HepG2 (cell line): ENCODE measurements at regions not wholly inside any gene's neighbourhood (a gene's known extent, or its start where the extent isn't known, plus 50 kb on each side); places are given as distances from the start of the nearest gene placed in this dataset.

Experiments used
- ATAC-seq: fragments of 200-7000 bp; cut with Tn5 transposase; 3 replicates; pipeline ENCODE4 v1.9.1; 2020; ENCODE audit warnings: mild to moderate bottlenecking, moderate library complexity
- BruUV-seq: library from RNA; stranded (reverse); fragments of 400-500 nt; replicated peaks from 2 replicates; lab custom pipeline; 2021; lab: Mats Ljungman, UMichigan
- CTCF ChIA-PET: fragments of 300-600 bp; formaldehyde crosslinking; extraction: SDS; loops from one replicate; lab custom pipeline; 2021; ENCODE audit warnings: low total read pairs, inconsistent platforms, low intra/inter-chr PET ratio; lab: Yijun Ruan, JAX
- POLR2A ChIA-PET: fragments of 350-600 bp; sonication (Branson Sonifier 250); formaldehyde crosslinking; loops from one replicate; lab custom pipeline; 2020; ENCODE audit warnings: antibody characterized with exemption, inconsistent platforms; lab: Yijun Ruan, JAX
- DNase-seq: peaks from one replicate; pipeline ENCODE4 v3.0.0-alpha.2; 2015; ENCODE audit warnings: low spot score
- FAIRE-seq: peaks from 3 replicates; lab custom pipeline; 2011; peaks lifted over from hg19 to GRCh38; lab: Jason Lieb, UNC
- H2AFZ ChIP-seq: one replicate; pipeline ENCODE4 v1.6.1; 2011; ENCODE audit warnings: low read length, inconsistent platforms
- H3K27ac ChIP-seq: fragments of 300-600 bp; 3 replicates; pipeline ENCODE4 v1.8.0; 2011; ENCODE audit warnings: mixed run types, mild to moderate bottlenecking, mixed read lengths, low read length, inconsistent platforms; ENCODE audit not compliant: insufficient read depth; ENCODE audit errors: extremely low read length
- H3K27me3 ChIP-seq, 2 experiments: fragments of 200-600 bp in 1 of 2; 2 replicates in 1 of 2; 3 replicates in 1 of 2; pipeline versions ENCODE4 v1.6.0 to v1.8.0; 2011; ENCODE audit warnings: low read length in 2 of 2, mild to moderate bottlenecking in 2 of 2, moderate library complexity in 2 of 2, inconsistent platforms in 1 of 2; ENCODE audit not compliant: insufficient read depth in 2 of 2, control insufficient read depth in 1 of 2
- H3K36me3 ChIP-seq, 2 experiments: fragments of 200-600 bp in 1 of 2; replicated peaks in 1 of 2; 2 replicates in 1 of 2; 3 replicates in 1 of 2; pipeline versions ENCODE4 v1.5.1 to v1.8.0; 2011; ENCODE audit warnings: low read length in 2 of 2, inconsistent platforms in 1 of 2; ENCODE audit not compliant: insufficient read depth in 2 of 2, control insufficient read depth in 1 of 2
- H3K4me1 ChIP-seq: 2 replicates; pipeline ENCODE4 v1.5.1; 2012; ENCODE audit warnings: low read length, inconsistent platforms; ENCODE audit not compliant: insufficient read depth
- H3K4me2 ChIP-seq: 2 replicates; pipeline ENCODE4 v1.6.0; 2011; ENCODE audit warnings: low read depth, low read length, inconsistent platforms
- H3K4me3 ChIP-seq, 3 experiments: fragments of 200-600 bp in 1 of 3; sonication (generic), shearing (Covaris generic) in 1 of 3; replicated peaks in 1 of 3; 2 replicates each; pipeline ENCODE4 v1.5.1; 2011 to 2016; ENCODE audit warnings: low read length in 3 of 3, inconsistent platforms in 2 of 3, low read depth in 2 of 3, mild to moderate bottlenecking in 2 of 3, control low read depth in 1 of 3, mixed read lengths in 1 of 3; ENCODE audit not compliant: insufficient read depth in 1 of 3
- H3K79me2 ChIP-seq: one replicate; pipeline ENCODE4 v1.6.1; 2011; ENCODE audit warnings: low read length, inconsistent platforms; ENCODE audit not compliant: insufficient read depth
- H3K9ac ChIP-seq: 2 replicates; pipeline ENCODE4 v1.6.0; 2011; ENCODE audit warnings: mild to moderate bottlenecking, low read depth, low read length, inconsistent platforms; ENCODE audit not compliant: insufficient read depth
- H3K9me3 ChIP-seq: 2 replicates; pipeline ENCODE4 v1.5.1; 2012; ENCODE audit warnings: mild to moderate bottlenecking, low read length
- H4K20me1 ChIP-seq: 2 replicates; pipeline ENCODE4 v1.6.0; 2011; ENCODE audit warnings: inconsistent platforms, mild to moderate bottlenecking, low read length, moderate library complexity; ENCODE audit not compliant: insufficient read depth
- ASH2L ChIP-seq: fragments of 300-600, 200-600 bp; sonication (generic); IDR thresholded peaks from 2 replicates; pipeline ENCODE4 v1.7.0; 2017; ENCODE audit warnings: low read depth, mild to moderate bottlenecking, moderate library complexity, mixed read lengths, low read length; ENCODE audit not compliant: insufficient read length
- HMG20A ChIP-seq: IDR thresholded peaks from 2 replicates; pipeline ENCODE4 v1.6.1; 2016; ENCODE audit warnings: borderline replicate concordance
- HOXA9 ChIP-seq: sonication (generic); formaldehyde crosslinking; IDR thresholded peaks from 2 replicates; pipeline ENCODE4 v1.8.1; 2022; ENCODE audit warnings: missing genetic modification reagents, mild to moderate bottlenecking, moderate library complexity, borderline replicate concordance
- REL ChIP-seq: sonication (generic); formaldehyde crosslinking; conservative IDR thresholded peaks from 2 replicates; pipeline ENCODE4 v1.8.0; 2022; ENCODE audit warnings: mild to moderate bottlenecking, missing genetic modification reagents, moderate library complexity
- ZNF282 ChIP-seq: fragments of 450-650 bp; IDR thresholded peaks from 2 replicates; pipeline ENCODE4 v1.6.1; 2018; ENCODE audit not compliant: partially characterized antibody
- ZNF552 ChIP-seq: sonication (generic); formaldehyde crosslinking; IDR thresholded peaks from 2 replicates; pipeline ENCODE4 v1.9.0; 2022; ENCODE audit warnings: missing genetic modification reagents, mild to moderate bottlenecking, borderline replicate concordance
- ZNF772 ChIP-seq: sonication (generic); formaldehyde crosslinking; IDR thresholded peaks from 2 replicates; pipeline ENCODE4 v1.5.0; 2020; ENCODE audit warnings: mild to moderate bottlenecking, missing genetic modification reagents
- ZSCAN25 ChIP-seq: sonication (generic); formaldehyde crosslinking; IDR thresholded peaks from 2 replicates; pipeline ENCODE4 v1.8.0; 2022; ENCODE audit warnings: mild to moderate bottlenecking, missing genetic modification reagents
- WGBS: methylation state at CpG from one replicate; pipeline ENCODE4 v1.1.6; 2017; ENCODE audit warnings: low lambda C conversion rate; 5-methylcytosine and 5-hydroxymethylcytosine counted together
- in situ Hi-C: cut with HindIII; loops from 2 replicates; pipeline ENCODE4 v1.10.0; 2017; ENCODE audit warnings: low pct_unique_long_range_greater_than_20kb; ENCODE audit not compliant: extremely low pct_ligation_motif_present
- intact Hi-C: fragments of 100-400 bp; cut with micrococcal nuclease; formaldehyde crosslinking; loops from one replicate; pipeline ENCODE4 v1.10.0; 2022; ENCODE audit not compliant: unreplicated experiment
- TF ChIP-seq, protein P1 (sequence below): IDR thresholded peaks from 2 replicates; pipeline ENCODE4 v1.6.1; 2016; ENCODE audit warnings: low read depth, missing genetic modification reagents, missing compliant biosample characterization
- TF ChIP-seq, protein P2 (sequence below): IDR thresholded peaks from 2 replicates; pipeline ENCODE4 v1.6.1; 2016; ENCODE audit warnings: low read depth, borderline replicate concordance

DNA sequence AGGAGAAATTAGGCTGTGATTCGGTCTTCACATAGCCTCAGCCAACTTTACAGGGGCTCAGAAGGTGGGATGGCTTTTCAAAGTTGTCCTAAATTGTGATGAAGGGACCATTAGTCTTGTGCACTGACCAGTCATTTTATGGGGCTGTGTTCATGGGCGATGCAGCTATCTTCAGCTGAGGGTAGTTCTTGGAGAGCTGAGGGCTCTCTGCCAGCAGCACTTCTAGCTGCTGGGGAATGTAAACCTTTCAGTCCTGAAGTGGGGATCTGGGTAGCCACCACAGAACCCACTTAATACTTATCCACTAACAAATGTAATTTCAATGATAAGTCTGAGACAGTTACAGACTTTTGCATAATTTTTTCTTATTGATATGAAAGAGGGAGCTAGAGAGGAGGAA is 270.6 kb downstream of the AEBP2 start:
- no peak for DNase-seq
- Histone ChIP-seq H3K4me1 (no peaks in the 10 kb centered on the region), H4K20me1 (no peaks in the 10 kb centered on the region), H3K9me3 (no peaks in the 10 kb centered on the region), H3K27me3 (no peaks in the 10 kb centered on the region), H3K36me3 (no peaks in the 10 kb centered on the region), H3K4me3 (no peak overlapping the region), H3K79me2 (no peaks in the 10 kb centered on the region), H2AFZ (no peak overlapping the region), H3K4me2 (no peak overlapping the region), H3K27ac (no peak overlapping the region), H3K9ac (no peak overlapping the region)
- TF ChIP-seq ZSCAN25 (no peak), HOXA9 (CRISPR knock-in tag) (no peak), ASH2L (no peak), ZNF552 (CRISPR knock-in tag) (no peak), ZNF282 (no peak), HMG20A (CRISPR knock-in tag) (no peak), REL (no peak), ZNF772 (CRISPR knock-in tag) (no peak)
- TF ChIP-seq, protein P1, sequence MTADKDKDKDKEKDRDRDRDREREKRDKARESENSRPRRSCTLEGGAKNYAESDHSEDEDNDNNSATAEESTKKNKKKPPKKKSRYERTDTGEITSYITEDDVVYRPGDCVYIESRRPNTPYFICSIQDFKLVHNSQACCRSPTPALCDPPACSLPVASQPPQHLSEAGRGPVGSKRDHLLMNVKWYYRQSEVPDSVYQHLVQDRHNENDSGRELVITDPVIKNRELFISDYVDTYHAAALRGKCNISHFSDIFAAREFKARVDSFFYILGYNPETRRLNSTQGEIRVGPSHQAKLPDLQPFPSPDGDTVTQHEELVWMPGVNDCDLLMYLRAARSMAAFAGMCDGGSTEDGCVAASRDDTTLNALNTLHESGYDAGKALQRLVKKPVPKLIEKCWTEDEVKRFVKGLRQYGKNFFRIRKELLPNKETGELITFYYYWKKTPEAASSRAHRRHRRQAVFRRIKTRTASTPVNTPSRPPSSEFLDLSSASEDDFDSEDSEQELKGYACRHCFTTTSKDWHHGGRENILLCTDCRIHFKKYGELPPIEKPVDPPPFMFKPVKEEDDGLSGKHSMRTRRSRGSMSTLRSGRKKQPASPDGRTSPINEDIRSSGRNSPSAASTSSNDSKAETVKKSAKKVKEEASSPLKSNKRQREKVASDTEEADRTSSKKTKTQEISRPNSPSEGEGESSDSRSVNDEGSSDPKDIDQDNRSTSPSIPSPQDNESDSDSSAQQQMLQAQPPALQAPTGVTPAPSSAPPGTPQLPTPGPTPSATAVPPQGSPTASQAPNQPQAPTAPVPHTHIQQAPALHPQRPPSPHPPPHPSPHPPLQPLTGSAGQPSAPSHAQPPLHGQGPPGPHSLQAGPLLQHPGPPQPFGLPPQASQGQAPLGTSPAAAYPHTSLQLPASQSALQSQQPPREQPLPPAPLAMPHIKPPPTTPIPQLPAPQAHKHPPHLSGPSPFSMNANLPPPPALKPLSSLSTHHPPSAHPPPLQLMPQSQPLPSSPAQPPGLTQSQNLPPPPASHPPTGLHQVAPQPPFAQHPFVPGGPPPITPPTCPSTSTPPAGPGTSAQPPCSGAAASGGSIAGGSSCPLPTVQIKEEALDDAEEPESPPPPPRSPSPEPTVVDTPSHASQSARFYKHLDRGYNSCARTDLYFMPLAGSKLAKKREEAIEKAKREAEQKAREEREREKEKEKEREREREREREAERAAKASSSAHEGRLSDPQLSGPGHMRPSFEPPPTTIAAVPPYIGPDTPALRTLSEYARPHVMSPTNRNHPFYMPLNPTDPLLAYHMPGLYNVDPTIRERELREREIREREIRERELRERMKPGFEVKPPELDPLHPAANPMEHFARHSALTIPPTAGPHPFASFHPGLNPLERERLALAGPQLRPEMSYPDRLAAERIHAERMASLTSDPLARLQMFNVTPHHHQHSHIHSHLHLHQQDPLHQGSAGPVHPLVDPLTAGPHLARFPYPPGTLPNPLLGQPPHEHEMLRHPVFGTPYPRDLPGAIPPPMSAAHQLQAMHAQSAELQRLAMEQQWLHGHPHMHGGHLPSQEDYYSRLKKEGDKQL (CRISPR knock-in tag): no peak
- TF ChIP-seq, protein P2, sequence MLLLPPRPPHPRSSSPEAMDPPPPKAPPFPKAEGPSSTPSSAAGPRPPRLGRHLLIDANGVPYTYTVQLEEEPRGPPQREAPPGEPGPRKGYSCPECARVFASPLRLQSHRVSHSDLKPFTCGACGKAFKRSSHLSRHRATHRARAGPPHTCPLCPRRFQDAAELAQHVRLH (CRISPR knock-in tag): no peak
- CTCF ChIA-PET: no interaction called here
- no peak for ATAC-seq
- POLR2A ChIA-PET: no interaction called here
- BruUV-seq: no TSS peak
- 0% methylated on average over 1 of the region's 2 CpGs for WGBS
- in situ Hi-C loops (no loop called here), intact Hi-C loops (no loop called here)
- no peak for FAIRE-seq
